Ishikawa (cell line): ENCODE measurements at regions not wholly inside any gene's neighbourhood (a gene's known extent, or its start where the extent isn't known, plus 50 kb on each side); places are given as distances from the start of the nearest gene placed in this dataset.

Experiments
- CREB1 ChIP-seq: IDR thresholded peaks from 2 replicates; pipeline ENCODE4 v1.6.1; 2012; ENCODE audit warnings: low read depth
- FOXM1 ChIP-seq: IDR thresholded peaks from 2 replicates; pipeline ENCODE4 v1.6.1; 2012; ENCODE audit warnings: low read depth, borderline replicate concordance
- NFIC ChIP-seq: IDR thresholded peaks from 2 replicates; pipeline ENCODE4 v1.6.1; 2012
- RAD21 ChIP-seq: IDR thresholded peaks from 2 replicates; pipeline ENCODE4 v1.6.1; 2012; ENCODE audit warnings: low read depth
- TCF12 ChIP-seq: IDR thresholded peaks from 2 replicates; pipeline ENCODE4 v1.6.1; 2012; ENCODE audit warnings: low read depth
- TF ChIP-seq, protein P1 (sequence below): IDR thresholded peaks from 2 replicates; pipeline ENCODE4 v1.6.1; 2012; ENCODE audit warnings: low read depth, mild to moderate bottlenecking
- TF ChIP-seq, protein P2 (sequence below): IDR thresholded peaks from 2 replicates; pipeline ENCODE4 v1.6.1; 2012
- TF ChIP-seq, protein P3 (sequence below): IDR thresholded peaks from 2 replicates; pipeline ENCODE4 v1.6.1; 2012

DNA sequence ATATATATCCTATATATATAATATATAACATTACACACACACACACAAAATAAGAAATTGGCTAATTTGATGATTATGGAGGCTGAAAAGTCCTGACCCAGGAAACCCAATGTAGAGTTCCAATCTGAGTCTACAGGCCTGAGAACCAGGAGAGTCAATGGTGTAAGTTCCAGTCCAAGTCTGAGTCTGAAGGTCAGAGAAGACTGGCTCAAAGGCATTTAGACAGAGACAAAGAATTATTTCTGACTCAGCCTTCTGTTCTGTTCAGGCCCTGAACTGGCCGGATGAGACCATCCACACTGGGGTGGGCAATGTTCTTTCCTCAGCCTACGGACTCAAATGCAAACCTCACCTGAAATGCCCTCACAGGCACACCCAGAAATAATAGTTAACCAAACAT lies 60.6 kb upstream of the STX18 start:
- no peak for TF ChIP-seq NFIC
- no peak for TF ChIP-seq RAD21
- TF ChIP-seq, protein P1, sequence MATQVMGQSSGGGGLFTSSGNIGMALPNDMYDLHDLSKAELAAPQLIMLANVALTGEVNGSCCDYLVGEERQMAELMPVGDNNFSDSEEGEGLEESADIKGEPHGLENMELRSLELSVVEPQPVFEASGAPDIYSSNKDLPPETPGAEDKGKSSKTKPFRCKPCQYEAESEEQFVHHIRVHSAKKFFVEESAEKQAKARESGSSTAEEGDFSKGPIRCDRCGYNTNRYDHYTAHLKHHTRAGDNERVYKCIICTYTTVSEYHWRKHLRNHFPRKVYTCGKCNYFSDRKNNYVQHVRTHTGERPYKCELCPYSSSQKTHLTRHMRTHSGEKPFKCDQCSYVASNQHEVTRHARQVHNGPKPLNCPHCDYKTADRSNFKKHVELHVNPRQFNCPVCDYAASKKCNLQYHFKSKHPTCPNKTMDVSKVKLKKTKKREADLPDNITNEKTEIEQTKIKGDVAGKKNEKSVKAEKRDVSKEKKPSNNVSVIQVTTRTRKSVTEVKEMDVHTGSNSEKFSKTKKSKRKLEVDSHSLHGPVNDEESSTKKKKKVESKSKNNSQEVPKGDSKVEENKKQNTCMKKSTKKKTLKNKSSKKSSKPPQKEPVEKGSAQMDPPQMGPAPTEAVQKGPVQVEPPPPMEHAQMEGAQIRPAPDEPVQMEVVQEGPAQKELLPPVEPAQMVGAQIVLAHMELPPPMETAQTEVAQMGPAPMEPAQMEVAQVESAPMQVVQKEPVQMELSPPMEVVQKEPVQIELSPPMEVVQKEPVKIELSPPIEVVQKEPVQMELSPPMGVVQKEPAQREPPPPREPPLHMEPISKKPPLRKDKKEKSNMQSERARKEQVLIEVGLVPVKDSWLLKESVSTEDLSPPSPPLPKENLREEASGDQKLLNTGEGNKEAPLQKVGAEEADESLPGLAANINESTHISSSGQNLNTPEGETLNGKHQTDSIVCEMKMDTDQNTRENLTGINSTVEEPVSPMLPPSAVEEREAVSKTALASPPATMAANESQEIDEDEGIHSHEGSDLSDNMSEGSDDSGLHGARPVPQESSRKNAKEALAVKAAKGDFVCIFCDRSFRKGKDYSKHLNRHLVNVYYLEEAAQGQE, result no peak
- TF ChIP-seq, protein P2, sequence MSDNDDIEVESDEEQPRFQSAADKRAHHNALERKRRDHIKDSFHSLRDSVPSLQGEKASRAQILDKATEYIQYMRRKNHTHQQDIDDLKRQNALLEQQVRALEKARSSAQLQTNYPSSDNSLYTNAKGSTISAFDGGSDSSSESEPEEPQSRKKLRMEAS, result no peak
- no peak for TF ChIP-seq CREB1
- no peak for TF ChIP-seq FOXM1
- TF ChIP-seq, protein P3, sequence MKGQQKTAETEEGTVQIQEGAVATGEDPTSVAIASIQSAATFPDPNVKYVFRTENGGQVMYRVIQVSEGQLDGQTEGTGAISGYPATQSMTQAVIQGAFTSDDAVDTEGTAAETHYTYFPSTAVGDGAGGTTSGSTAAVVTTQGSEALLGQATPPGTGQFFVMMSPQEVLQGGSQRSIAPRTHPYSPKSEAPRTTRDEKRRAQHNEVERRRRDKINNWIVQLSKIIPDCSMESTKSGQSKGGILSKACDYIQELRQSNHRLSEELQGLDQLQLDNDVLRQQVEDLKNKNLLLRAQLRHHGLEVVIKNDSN, result no peak
- TF ChIP-seq TCF12, result no peak
